WTC11 (cell line): ENCODE measurements at regions not wholly inside any gene's neighbourhood (a gene's known extent, or its start where the extent isn't known, plus 50 kb on each side); places are given as distances from the start of the nearest gene placed in this dataset.

Source experiments
- ETV6 ChIP-seq: sonication (generic); formaldehyde crosslinking; IDR thresholded peaks from 2 replicates; pipeline ENCODE4 v1.8.1; 2022; ENCODE audit warnings: mild to moderate bottlenecking, missing genetic modification reagents
- TF ChIP-seq, protein P1 (sequence below): fragments of 200-600 bp; IDR thresholded peaks from 2 replicates; pipeline ENCODE4 v1.8.0; 2022; ENCODE audit warnings: antibody characterized with exemption

DNA sequence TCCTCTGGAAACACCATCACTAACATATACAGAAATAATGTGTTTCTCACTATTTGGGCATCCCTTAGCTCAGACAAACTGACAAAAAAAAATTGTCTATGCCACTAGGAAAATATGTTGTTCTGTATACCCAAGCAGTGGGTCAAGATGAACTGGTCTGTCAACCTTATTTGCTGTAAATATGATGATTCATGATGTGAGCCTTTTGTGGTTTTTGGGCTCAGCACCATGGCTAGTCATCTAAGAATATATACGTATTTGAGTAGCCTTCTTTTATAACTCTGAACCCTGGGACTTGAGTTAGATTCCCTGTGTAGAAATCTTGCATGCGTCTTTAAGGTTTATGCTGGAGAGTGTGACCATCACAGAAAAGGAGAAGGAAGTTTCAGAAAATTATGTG lies 841.6 kb downstream of the CDY2B start:
- TF ChIP-seq, protein P1, sequence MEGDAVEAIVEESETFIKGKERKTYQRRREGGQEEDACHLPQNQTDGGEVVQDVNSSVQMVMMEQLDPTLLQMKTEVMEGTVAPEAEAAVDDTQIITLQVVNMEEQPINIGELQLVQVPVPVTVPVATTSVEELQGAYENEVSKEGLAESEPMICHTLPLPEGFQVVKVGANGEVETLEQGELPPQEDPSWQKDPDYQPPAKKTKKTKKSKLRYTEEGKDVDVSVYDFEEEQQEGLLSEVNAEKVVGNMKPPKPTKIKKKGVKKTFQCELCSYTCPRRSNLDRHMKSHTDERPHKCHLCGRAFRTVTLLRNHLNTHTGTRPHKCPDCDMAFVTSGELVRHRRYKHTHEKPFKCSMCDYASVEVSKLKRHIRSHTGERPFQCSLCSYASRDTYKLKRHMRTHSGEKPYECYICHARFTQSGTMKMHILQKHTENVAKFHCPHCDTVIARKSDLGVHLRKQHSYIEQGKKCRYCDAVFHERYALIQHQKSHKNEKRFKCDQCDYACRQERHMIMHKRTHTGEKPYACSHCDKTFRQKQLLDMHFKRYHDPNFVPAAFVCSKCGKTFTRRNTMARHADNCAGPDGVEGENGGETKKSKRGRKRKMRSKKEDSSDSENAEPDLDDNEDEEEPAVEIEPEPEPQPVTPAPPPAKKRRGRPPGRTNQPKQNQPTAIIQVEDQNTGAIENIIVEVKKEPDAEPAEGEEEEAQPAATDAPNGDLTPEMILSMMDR, result no peak
- TF ChIP-seq ETV6 (CRISPR knock-in tag), result no peak
